ENCODE measurements at regions not wholly inside any gene's neighbourhood (a gene's known extent, or its start where the extent isn't known, plus 50 kb on each side); places are given as distances from the start of the nearest gene placed in this dataset.

DNA sequence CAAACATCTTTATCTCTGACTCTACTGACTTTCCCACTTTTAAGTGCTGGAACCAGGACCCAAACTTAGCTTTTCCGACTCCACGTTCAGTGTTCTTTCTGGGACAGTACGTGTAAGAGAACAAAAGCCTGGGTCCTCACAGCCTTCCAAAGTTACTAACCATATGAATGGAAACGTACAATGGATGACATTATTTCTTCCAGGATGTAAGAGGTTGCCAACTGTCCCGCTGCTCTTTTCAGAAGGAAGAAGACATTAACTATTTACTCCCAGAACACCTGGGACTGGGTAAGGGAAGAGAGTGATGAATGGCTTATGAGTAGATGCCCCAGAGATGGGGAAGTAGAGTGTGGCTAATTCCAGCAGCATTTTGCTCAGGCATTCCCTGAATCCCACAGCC, 114.7 kb downstream of the TRAPPC11 start:
- POLR2A ChIA-PET: no interaction called here
- CTCF ChIA-PET: no interaction called here
- TF ChIP-seq, protein P1, sequence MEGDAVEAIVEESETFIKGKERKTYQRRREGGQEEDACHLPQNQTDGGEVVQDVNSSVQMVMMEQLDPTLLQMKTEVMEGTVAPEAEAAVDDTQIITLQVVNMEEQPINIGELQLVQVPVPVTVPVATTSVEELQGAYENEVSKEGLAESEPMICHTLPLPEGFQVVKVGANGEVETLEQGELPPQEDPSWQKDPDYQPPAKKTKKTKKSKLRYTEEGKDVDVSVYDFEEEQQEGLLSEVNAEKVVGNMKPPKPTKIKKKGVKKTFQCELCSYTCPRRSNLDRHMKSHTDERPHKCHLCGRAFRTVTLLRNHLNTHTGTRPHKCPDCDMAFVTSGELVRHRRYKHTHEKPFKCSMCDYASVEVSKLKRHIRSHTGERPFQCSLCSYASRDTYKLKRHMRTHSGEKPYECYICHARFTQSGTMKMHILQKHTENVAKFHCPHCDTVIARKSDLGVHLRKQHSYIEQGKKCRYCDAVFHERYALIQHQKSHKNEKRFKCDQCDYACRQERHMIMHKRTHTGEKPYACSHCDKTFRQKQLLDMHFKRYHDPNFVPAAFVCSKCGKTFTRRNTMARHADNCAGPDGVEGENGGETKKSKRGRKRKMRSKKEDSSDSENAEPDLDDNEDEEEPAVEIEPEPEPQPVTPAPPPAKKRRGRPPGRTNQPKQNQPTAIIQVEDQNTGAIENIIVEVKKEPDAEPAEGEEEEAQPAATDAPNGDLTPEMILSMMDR (IDR thresholded peaks at IDR 0.05; ENCODE audit: insufficient read depth, low read depth, low read length): no peak
- Histone ChIP-seq H3K27me3 (ENCODE audit: control insufficient read depth, insufficient read depth, low read length) (no peaks in the 10 kb centered on the region), H3K4me3 (ENCODE audit: low read depth, low read length) (no peak overlapping the region), H3K36me3 (ENCODE audit: control insufficient read depth, insufficient read depth, low read length) (no peaks in the 10 kb centered on the region)
- DNase-seq (ENCODE audit: low read depth): no peak

- ChIA-PET CTCF (no interaction called here), POLR2A (no interaction called here)
- Histone ChIP-seq H3K36me3 (ENCODE audit: control insufficient read depth, insufficient read depth, low read length) (no peaks in the 10 kb centered on the region), H3K4me3 (ENCODE audit: low read depth, low read length) (no peak overlapping the region), H3K27me3 (ENCODE audit: control insufficient read depth, insufficient read depth, low read length) (no peaks in the 10 kb centered on the region)
- DNase-seq (ENCODE audit: low read depth): no peak
- TF ChIP-seq, protein P1 (IDR thresholded peaks at IDR 0.05; ENCODE audit: insufficient read depth, low read depth, low read length): no peak
Observed at GRCh38 chr4:183783306-183783705, 121.8 kb upstream of the STOX2 start.

DNA sequence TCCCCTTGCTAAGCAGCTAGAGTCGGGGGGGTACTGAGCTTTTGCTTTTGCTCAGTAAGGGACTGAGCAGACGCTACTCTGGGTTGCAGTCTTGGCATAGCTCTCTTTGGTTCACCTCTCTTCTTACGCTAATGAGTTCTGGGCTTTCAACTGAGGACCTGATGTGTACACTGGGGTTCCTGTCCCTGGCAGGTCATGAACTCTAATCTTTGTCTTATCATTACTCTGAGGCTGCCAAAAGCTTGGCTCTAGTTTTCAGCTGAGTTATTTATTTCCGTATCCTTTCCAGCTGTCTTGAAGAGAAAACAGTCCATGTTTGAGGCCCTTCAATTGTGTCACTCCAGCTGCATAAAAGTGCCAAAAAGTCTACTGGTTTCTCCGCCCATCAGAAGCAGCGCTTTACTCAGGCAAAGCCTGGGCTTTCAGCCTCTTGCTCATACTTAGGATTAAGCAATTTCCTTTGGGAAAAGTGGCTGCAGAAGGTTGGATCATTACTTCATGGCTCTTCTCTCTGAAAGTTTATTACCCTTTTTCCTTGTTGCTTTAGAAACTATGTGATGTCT, 121.0 kb upstream of the STOX2 start:
- no peak overlapping the region for H3K4me3 ChIP-seq (ENCODE audit: low read depth, low read length)
- no peak for DNase-seq (ENCODE audit: low read depth)
- ChIA-PET CTCF (no interaction called here), POLR2A (no interaction called here)
- H3K27me3 ChIP-seq (ENCODE audit: control insufficient read depth, insufficient read depth, low read length): no peaks in the 10 kb centered on the region
- TF ChIP-seq, protein P1 (IDR thresholded peaks at IDR 0.05; ENCODE audit: insufficient read depth, low read depth, low read length): no peak
- no peaks in the 10 kb centered on the region for H3K36me3 ChIP-seq (ENCODE audit: control insufficient read depth, insufficient read depth, low read length)

DNA sequence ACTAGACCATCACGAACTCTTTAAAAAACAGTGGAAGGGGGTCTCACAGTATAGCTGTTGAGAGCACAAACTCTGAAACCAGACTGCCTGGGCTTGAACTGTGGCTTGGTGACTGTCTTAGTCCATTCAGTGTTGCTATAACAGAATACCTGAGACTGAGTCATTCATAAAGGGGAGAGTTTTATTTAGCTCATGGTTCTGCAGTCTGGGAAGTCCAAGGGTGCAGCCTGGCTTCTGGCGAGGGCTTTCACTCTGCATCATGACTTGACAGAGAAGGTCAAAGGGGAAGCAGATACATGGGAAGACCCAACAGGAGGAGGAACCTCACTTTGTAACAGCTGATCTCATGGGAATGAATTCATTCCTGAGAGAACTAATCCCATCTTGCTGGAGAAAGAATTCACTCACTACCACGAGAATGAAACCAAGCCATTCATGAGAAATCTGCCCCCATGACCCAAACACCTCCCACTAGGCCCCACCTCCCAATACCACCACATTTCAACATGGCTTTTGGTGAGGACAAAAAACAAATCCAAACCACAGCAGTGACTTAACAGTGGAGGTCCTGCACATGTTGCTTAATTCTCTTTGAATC, 116.7 kb upstream of the STOX2 start:
- TF ChIP-seq, protein P1 (IDR thresholded peaks at IDR 0.05; ENCODE audit: insufficient read depth, low read depth, low read length): no peak
- ChIA-PET POLR2A (no interaction called here), CTCF (no interaction called here)
- H3K27me3 ChIP-seq (ENCODE audit: control insufficient read depth, insufficient read depth, low read length): no peaks in the 10 kb centered on the region
- DNase-seq (ENCODE audit: low read depth): no peak
- H3K36me3 ChIP-seq (ENCODE audit: control insufficient read depth, insufficient read depth, low read length): no peaks in the 10 kb centered on the region
- H3K4me3 ChIP-seq (ENCODE audit: low read depth, low read length): no peak overlapping the region

DNA sequence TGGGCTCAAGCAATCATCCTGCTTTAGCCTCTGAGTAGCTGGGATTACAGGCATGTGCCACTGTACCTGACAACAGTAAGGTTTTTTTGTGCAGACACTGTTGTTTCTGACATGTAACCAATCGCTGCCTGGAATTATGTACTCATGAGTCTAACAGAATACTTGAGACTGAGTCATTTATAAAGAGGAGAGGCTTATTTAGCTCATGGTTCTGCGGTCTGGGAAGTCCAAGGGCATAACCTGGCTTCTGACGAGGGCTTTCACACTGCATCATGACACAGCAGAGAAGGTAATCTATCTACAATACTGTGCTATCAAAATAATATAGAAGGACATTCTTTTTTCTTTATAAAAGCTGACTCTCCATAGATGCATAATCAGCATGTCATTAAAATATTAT, 115.5 kb upstream of the STOX2 start:
- no peak overlapping the region for H3K4me3 ChIP-seq (ENCODE audit: low read depth, low read length)
- CTCF ChIA-PET: no interaction called here
- H3K36me3 ChIP-seq (ENCODE audit: control insufficient read depth, insufficient read depth, low read length): no peaks in the 10 kb centered on the region
- no peak for DNase-seq (ENCODE audit: low read depth)
- TF ChIP-seq, protein P1 (IDR thresholded peaks at IDR 0.05; ENCODE audit: insufficient read depth, low read depth, low read length): no peak
- POLR2A ChIA-PET: no interaction called here
- no peaks in the 10 kb centered on the region for H3K27me3 ChIP-seq (ENCODE audit: control insufficient read depth, insufficient read depth, low read length)

Measured in BJ (cell line).